B cell (primary cell): ENCODE measurements at regions not wholly inside any gene's neighbourhood (a gene's known extent, or its start where the extent isn't known, plus 50 kb on each side); places are given as distances from the start of the nearest gene placed in this dataset.
A peak's percentile ranks its signal among the peaks of the same experiment; 100 is the strongest.

Source experiments
- ATAC-seq: fragments of 200-7000 bp; cut with Tn5 transposase; one replicate; pipeline ENCODE4 v1.10.0; 2021; ENCODE audit warnings: low read depth, mild to moderate bottlenecking, moderate number of reproducible peaks, moderate library complexity
- CTCF ChIA-PET: fragments of 350-600 bp; sonication (Branson Sonifier 250); formaldehyde crosslinking; loops from one replicate; lab custom pipeline; 2021; ENCODE audit warnings: antibody characterized with exemption, inconsistent platforms; lab: Charles Lee
- POLR2A ChIA-PET: fragments of 350-600 bp; sonication (Branson Sonifier 250); formaldehyde crosslinking; loops from one replicate; lab custom pipeline; 2021; ENCODE audit warnings: antibody characterized with exemption; lab: Charles Lee
- DNase-seq: peaks from one replicate; pipeline ENCODE4 v3.0.0; 2013
- H2AFZ ChIP-seq: 2 replicates; pipeline ENCODE4 v1.6.1; 2012; ENCODE audit warnings: mild to moderate bottlenecking, low read depth, low read length; ENCODE audit not compliant: insufficient read depth, poor library complexity, severe bottlenecking
- H3K27ac ChIP-seq, 2 donors: 1 replicate in 1 of 2; 2 replicates in 1 of 2; pipeline ENCODE4 v1.5.1; 2012 to 2013; ENCODE audit warnings: low read length in 2 of 2, mild to moderate bottlenecking in 2 of 2, moderate library complexity in 1 of 2
- H3K27me3 ChIP-seq, 4 experiments: fragments of 200-600 bp in 1 of 4; sonication (generic) in 1 of 4; replicated peaks in 1 of 4; 1 replicate in 2 of 4; 2 replicates in 2 of 4; pipeline versions ENCODE4 v1.6.1 to v1.7.0; 2013 to 2016; ENCODE audit warnings: low read length in 3 of 4, mild to moderate bottlenecking in 2 of 4, mixed read lengths in 1 of 4, moderate library complexity in 1 of 4; ENCODE audit not compliant: insufficient read depth in 4 of 4, control insufficient read depth in 3 of 4; ENCODE audit errors: control extremely low read depth in 1 of 4
- H3K36me3 ChIP-seq, 2 experiments: replicated peaks in 1 of 2; 1 replicate in 1 of 2; 2 replicates in 1 of 2; pipeline versions ENCODE4 v1.6.1 to v1.7.1; 2013; ENCODE audit warnings: low read length in 1 of 2; ENCODE audit not compliant: insufficient read depth in 2 of 2, control insufficient read depth in 1 of 2; ENCODE audit errors: control extremely low read depth in 1 of 2, extremely low read depth in 1 of 2
- H3K4me1 ChIP-seq, 2 donors: fragments of 200-600 bp in 1 of 2; sonication (generic) in 1 of 2; 1 replicate in 1 of 2; 2 replicates in 1 of 2; pipeline versions ENCODE4 v1.5.1 to v1.6.1; 2013 to 2017; ENCODE audit warnings: low read length in 2 of 2; ENCODE audit not compliant: control insufficient read depth in 2 of 2, insufficient read depth in 2 of 2
- H3K4me2 ChIP-seq: replicated peaks from 2 replicates; pipeline ENCODE3; 2012; ENCODE audit warnings: mild to moderate bottlenecking, low read depth, low read length; ENCODE audit not compliant: poor library complexity, severe bottlenecking
- H3K4me3 ChIP-seq, 5 experiments: fragments of 200-600 bp in 1 of 5; sonication (generic) in 1 of 5; 1 replicate in 3 of 5; 2 replicates in 2 of 5; pipeline versions ENCODE4 v1.5.1 to v1.7.0; 2011 to 2016; ENCODE audit warnings: low read length in 4 of 5, mild to moderate bottlenecking in 4 of 5, low read depth in 2 of 5, control low read depth in 1 of 5, moderate library complexity in 1 of 5; ENCODE audit not compliant: insufficient read depth in 1 of 5; ENCODE audit errors: control extremely low read depth in 1 of 5, extremely low read depth in 1 of 5
- H3K79me2 ChIP-seq: fragments of 200-600 bp; sonication (generic); one replicate; pipeline ENCODE4 v1.6.0; 2016; ENCODE audit warnings: low read length; ENCODE audit not compliant: control insufficient read depth, insufficient read depth
- H3K9ac ChIP-seq: fragments of 200-600 bp; sonication (generic); 2 replicates; pipeline ENCODE4 v1.6.1; 2017; ENCODE audit warnings: mild to moderate bottlenecking, low read length, moderate library complexity
- H3K9me3 ChIP-seq, 3 donors: one replicate each; pipeline versions ENCODE4 v1.6.1 to v1.7.1; 2013; ENCODE audit warnings: low read length in 2 of 3; ENCODE audit not compliant: control insufficient read depth in 2 of 3, insufficient read depth in 1 of 3; ENCODE audit errors: control extremely low read depth in 1 of 3
- H4K20me1 ChIP-seq: 2 replicates; pipeline ENCODE4 v1.6.0; 2012; ENCODE audit warnings: mild to moderate bottlenecking, low read length; ENCODE audit not compliant: insufficient read depth, control insufficient read depth, poor library complexity, severe bottlenecking
- H3K27ac Mint-ChIP-seq: one replicate; pipeline ENCODE4 v1.8.0; 2021; ENCODE audit warnings: mixed read lengths
- H3K27me3 Mint-ChIP-seq: one replicate; pipeline ENCODE4 v1.8.0; 2021; ENCODE audit warnings: mixed read lengths
- H3K4me1 Mint-ChIP-seq: one replicate; pipeline ENCODE4 v1.8.0; 2021; ENCODE audit warnings: mixed read lengths
- H3K4me3 Mint-ChIP-seq: one replicate; pipeline ENCODE4 v1.8.0; 2021; ENCODE audit warnings: mixed read lengths
- H3K9me3 Mint-ChIP-seq: one replicate; pipeline ENCODE4 v1.8.0; 2022; ENCODE audit warnings: mixed read lengths; ENCODE audit not compliant: insufficient read depth
- EZH2 ChIP-seq: IDR thresholded peaks from 2 replicates; pipeline ENCODE4 v1.6.1; 2012; ENCODE audit warnings: borderline replicate concordance, low read depth, mild to moderate bottlenecking, moderate library complexity, low read length; ENCODE audit not compliant: insufficient read depth, poor library complexity, severe bottlenecking
- WGBS: methylation state at CpG from one replicate; pipeline ENCODE4 v1.1.5; 2013; ENCODE audit warnings: missing lambda C conversion rate; ENCODE audit not compliant: insufficient coverage; 5-methylcytosine and 5-hydroxymethylcytosine counted together
- intact Hi-C: fragments of 100-400 bp; cut with micrococcal nuclease; formaldehyde crosslinking; loops from one replicate; pipeline ENCODE4 v1.10.0; 2022
- TF ChIP-seq, protein P1 (sequence below): fragments of 200-600 bp; IDR thresholded peaks from one replicate; pipeline ENCODE4 v1.8.0; 2022; ENCODE audit warnings: antibody characterized with exemption, mild to moderate bottlenecking

DNA sequence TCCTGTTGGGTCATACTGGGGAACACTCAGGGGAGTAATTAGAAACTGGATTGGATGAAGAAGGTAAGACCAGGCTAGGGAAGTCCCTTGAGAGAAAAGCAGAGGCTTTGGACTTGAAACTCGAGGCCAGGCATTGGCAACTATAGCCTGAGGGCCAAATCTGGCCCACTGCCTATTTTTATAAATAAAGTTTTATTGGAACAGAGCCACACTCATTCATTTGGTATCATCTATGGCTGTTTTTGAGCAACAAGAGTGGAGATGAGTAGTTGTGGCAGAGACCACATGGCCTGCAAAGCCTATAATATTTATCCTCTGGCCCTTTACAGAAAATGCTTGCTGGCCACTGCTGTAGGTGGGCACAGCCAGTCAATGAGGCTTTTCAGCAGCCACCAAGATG lies 301.4 kb downstream of the UACA start:
- H3K27me3 Mint-ChIP-seq: peaks cover 6% of the 10 kb centered on the region
- no peaks in the 10 kb centered on the region for H4K20me1 ChIP-seq
- no peaks in the 10 kb centered on the region for H3K9me3 Mint-ChIP-seq
- H3K27ac Mint-ChIP-seq: peak overlapping the region; percentile 34
- no peak overlapping the region for H3K4me3 ChIP-seq
- H3K9me3 ChIP-seq: no peaks in the 10 kb centered on the region
- H3K4me1 Mint-ChIP-seq: peaks cover 29% of the 10 kb centered on the region
- no peak overlapping the region for H2AFZ ChIP-seq
- intact Hi-C loops: loop anchor here (5.0 to 10.0 kb wide), 2 partner anchors 487 to 735 kb away; no protein-coding TSS in a partner anchor
- no peak for TF ChIP-seq EZH2
- TF ChIP-seq, protein P1, sequence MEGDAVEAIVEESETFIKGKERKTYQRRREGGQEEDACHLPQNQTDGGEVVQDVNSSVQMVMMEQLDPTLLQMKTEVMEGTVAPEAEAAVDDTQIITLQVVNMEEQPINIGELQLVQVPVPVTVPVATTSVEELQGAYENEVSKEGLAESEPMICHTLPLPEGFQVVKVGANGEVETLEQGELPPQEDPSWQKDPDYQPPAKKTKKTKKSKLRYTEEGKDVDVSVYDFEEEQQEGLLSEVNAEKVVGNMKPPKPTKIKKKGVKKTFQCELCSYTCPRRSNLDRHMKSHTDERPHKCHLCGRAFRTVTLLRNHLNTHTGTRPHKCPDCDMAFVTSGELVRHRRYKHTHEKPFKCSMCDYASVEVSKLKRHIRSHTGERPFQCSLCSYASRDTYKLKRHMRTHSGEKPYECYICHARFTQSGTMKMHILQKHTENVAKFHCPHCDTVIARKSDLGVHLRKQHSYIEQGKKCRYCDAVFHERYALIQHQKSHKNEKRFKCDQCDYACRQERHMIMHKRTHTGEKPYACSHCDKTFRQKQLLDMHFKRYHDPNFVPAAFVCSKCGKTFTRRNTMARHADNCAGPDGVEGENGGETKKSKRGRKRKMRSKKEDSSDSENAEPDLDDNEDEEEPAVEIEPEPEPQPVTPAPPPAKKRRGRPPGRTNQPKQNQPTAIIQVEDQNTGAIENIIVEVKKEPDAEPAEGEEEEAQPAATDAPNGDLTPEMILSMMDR: no peak
- no peaks in the 10 kb centered on the region for H3K36me3 ChIP-seq
- ChIA-PET POLR2A (no interaction called here), CTCF (interaction anchor here (1.3 to 7.2 kb wide), 4 partner anchors 28 to 986 kb away, joined by 3 to 81 read pairs (median 3); partner anchors contain the start of gene TLE3)
- no peak overlapping the region for H3K27ac ChIP-seq
- DNase-seq (no peak), ATAC-seq (no peak)
- no CpG with 5 or more reads among the region's 1 CpG for WGBS
- no peak overlapping the region for H3K9ac ChIP-seq
- no peaks in the 10 kb centered on the region for H3K27me3 ChIP-seq
- peaks cover 15 to 26% of the 10 kb centered on the region in 2 donors for H3K4me1 ChIP-seq
- H3K79me2 ChIP-seq: no peaks in the 10 kb centered on the region
- no peak overlapping the region for H3K4me3 Mint-ChIP-seq
- H3K4me2 ChIP-seq: no peak overlapping the region

DNA sequence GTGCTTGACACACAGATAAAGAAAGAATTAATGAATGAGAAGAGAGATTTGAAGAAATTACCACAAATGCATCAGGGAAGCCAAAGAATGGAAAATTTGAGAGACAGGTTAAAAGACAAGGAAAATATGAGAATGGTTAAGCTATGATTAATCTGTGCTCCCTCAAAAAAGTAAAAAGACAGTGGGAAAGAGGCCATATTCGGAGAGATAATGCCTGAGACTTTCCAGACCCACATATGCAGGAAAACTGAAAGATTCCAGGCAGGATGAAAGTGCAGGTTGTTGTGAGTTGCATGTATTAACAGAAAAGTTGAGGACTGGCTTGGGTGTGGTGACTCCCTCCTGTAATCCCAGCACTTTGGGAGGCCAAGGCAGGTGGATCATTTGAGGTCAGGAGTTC lies 302.3 kb downstream of the UACA start:
- no peak overlapping the region for H3K9ac ChIP-seq
- Mint-ChIP-seq H3K4me1 (peaks cover 26% of the 10 kb centered on the region), H3K27ac (no peak overlapping the region), H3K4me3 (no peak overlapping the region), H3K9me3 (no peaks in the 10 kb centered on the region), H3K27me3 (peaks cover 3% of the 10 kb centered on the region)
- ATAC-seq (no peak), DNase-seq (no peak)
- H2AFZ ChIP-seq: no peak overlapping the region
- H3K27ac ChIP-seq: no peak overlapping the region
- no peak overlapping the region for H3K4me2 ChIP-seq
- H3K27me3 ChIP-seq: no peaks in the 10 kb centered on the region
- H3K9me3 ChIP-seq: no peaks in the 10 kb centered on the region
- H3K4me1 ChIP-seq: peaks cover 12 to 23% of the 10 kb centered on the region in 2 donors
- no peaks in the 10 kb centered on the region for H3K79me2 ChIP-seq
- no peaks in the 10 kb centered on the region for H4K20me1 ChIP-seq
- ChIA-PET POLR2A (no interaction called here), CTCF (interaction anchor here (1.0 to 2.4 kb wide), 9 partner anchors 13 to 985 kb away, joined by 3 to 13 read pairs (median 4); partner anchors contain the start of gene TLE3)
- no peak overlapping the region for H3K4me3 ChIP-seq
- TF ChIP-seq, protein P1: no peak
- TF ChIP-seq EZH2: no peak
- WGBS: 80% methylated on average over 1 of the region's 1 CpG
- H3K36me3 ChIP-seq: no peaks in the 10 kb centered on the region
- intact Hi-C loops: loop anchor here (5.0 to 10.0 kb wide), 2 partner anchors 486 to 734 kb away; no protein-coding TSS in a partner anchor
